CD4-positive, alpha-beta T cell treated with Interleukin-2 at 100 ng/mL for 4 hours (primary cell): ENCODE measurements at regions not wholly inside any gene's neighbourhood (a gene's known extent, or its start where the extent isn't known, plus 50 kb on each side); places are given as distances from the start of the nearest gene placed in this dataset.
"Not testable (repeated sequence)": the region's sequence is repeated elsewhere in the genome, so short reads cannot be mapped to it uniquely, and the experiment has no call there.

Experiments
- DNase-seq: peaks from one replicate; pipeline ENCODE4 v3.0.0-alpha.2; 2020; ENCODE audit warnings: low spot score

GRCh38 chr7:65510187-65510538 is 136.5 kb downstream of the ZNF92 start:
- DNase-seq, result not testable (repeated sequence)

GRCh38 chr7:65519751-65520150 is 146.1 kb downstream of the ZNF92 start:
- not testable (repeated sequence) for DNase-seq

- DNase-seq, result not testable (repeated sequence)
Measured at GRCh38 chr7:65545465-65546161, 172.0 kb downstream of the ZNF92 start.

GRCh38 chr7:65549589-65550443 is 176.2 kb downstream of the ZNF92 start:
- not testable (repeated sequence) for DNase-seq

- DNase-seq, result not testable (repeated sequence)
Measured at GRCh38 chr7:65550444-65550809, 176.8 kb downstream of the ZNF92 start.

GRCh38 chr7:65551042-65551441 is 177.4 kb downstream of the ZNF92 start:
- DNase-seq, result not testable (repeated sequence)

- not testable (repeated sequence) for DNase-seq
Measured at GRCh38 chr7:65554553-65555476, 181.2 kb downstream of the ZNF92 start.

GRCh38 chr7:65558584-65558983 is 184.9 kb downstream of the ZNF92 start:
- not testable (repeated sequence) for DNase-seq

- not testable (repeated sequence) for DNase-seq
Measured at GRCh38 chr7:65561786-65562372, 188.2 kb downstream of the ZNF92 start.

- DNase-seq, result not testable (repeated sequence)
Measured at GRCh38 chr7:65562522-65562921, 188.9 kb downstream of the ZNF92 start.

GRCh38 chr7:65563333-65563732 is 189.7 kb downstream of the ZNF92 start:
- DNase-seq, result not testable (repeated sequence)

- not testable (repeated sequence) for DNase-seq
Measured at GRCh38 chr7:65568226-65568625, 194.6 kb downstream of the ZNF92 start.

- DNase-seq, result not testable (repeated sequence)
Measured at GRCh38 chr7:65570990-65571389, 197.3 kb downstream of the ZNF92 start.

GRCh38 chr7:65572581-65572980 is 198.9 kb downstream of the ZNF92 start:
- not testable (repeated sequence) for DNase-seq

GRCh38 chr7:65576370-65576769 is 202.7 kb downstream of the ZNF92 start:
- DNase-seq, result not testable (repeated sequence)

GRCh38 chr7:65582518-65583119 is 209.0 kb downstream of the ZNF92 start:
- not testable (repeated sequence) for DNase-seq

- DNase-seq, result not testable (repeated sequence)
Measured at GRCh38 chr7:65602495-65602894, 228.8 kb downstream of the ZNF92 start.

- no peak for DNase-seq
Measured at GRCh38 chr7:65609131-65609530, 235.5 kb downstream of the ZNF92 start.

- DNase-seq, result not testable (repeated sequence)
Measured at GRCh38 chr7:65613644-65614289, 240.1 kb downstream of the ZNF92 start.

GRCh38 chr7:65616111-65616510 is 242.5 kb downstream of the ZNF92 start:
- DNase-seq, result not testable (repeated sequence)

GRCh38 chr7:65620216-65620615 is 246.6 kb downstream of the ZNF92 start:
- DNase-seq, result not testable (repeated sequence)
